CD4-positive, alpha-beta T cell treated with Interleukin-12 subunit alpha and Interleukin-12 subunit beta, for 1 hour (primary cell): ENCODE measurements at regions not wholly inside any gene's neighbourhood (a gene's known extent, or its start where the extent isn't known, plus 50 kb on each side); places are given as distances from the start of the nearest gene placed in this dataset.

Source experiments
- DNase-seq: peaks from one replicate; pipeline ENCODE4 v3.0.0-alpha.2; 2020

GRCh38 chr4:184528051-184528450 is 53.7 kb upstream of the IRF2 start:
- no peak for DNase-seq

DNA sequence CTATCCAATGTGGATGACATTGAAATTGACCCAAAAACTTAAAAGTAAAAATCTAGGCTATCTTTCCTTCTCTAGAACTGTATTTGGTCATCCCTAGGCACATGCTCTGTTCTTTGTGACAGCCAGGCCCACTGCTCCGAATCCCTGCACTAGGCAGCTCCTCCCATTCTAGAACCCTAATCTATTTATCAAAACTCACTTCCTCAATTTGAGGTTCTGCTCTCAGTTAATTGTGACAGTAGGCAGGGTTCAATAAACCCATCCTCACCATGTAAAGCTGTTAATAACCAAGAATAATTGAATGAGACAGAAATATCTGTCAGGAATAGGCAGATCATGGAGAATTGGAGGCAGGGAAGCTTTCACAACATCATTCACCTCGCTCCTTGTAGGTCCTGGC is 51.9 kb upstream of the IRF2 start:
- no peak for DNase-seq
